Dendritic cell treated with granulocyte-macrophage colony-stimulating factor and Interleukin-4, amounts not matched to agents 40 ng/mL and 50 ng/mL, for 4 days (primary cell): ENCODE measurements at regions not wholly inside any gene's neighbourhood (a gene's known extent, or its start where the extent isn't known, plus 50 kb on each side); places are given as distances from the start of the nearest gene placed in this dataset.

Experiments used
- H3K27ac Mint-ChIP-seq: one replicate; pipeline ENCODE4 v1.8.0; 2022; ENCODE audit warnings: mild to moderate bottlenecking, mixed read lengths
- H3K27me3 Mint-ChIP-seq: one replicate; pipeline ENCODE4 v1.8.0; 2022; ENCODE audit warnings: mild to moderate bottlenecking, mixed read lengths
- H3K36me3 Mint-ChIP-seq: one replicate; pipeline ENCODE4 v1.8.0; 2022; ENCODE audit warnings: low read depth, mixed read lengths
- H3K4me1 Mint-ChIP-seq: one replicate; pipeline ENCODE4 v1.8.0; 2022; ENCODE audit warnings: low read depth, mixed read lengths
- H3K4me3 Mint-ChIP-seq: one replicate; pipeline ENCODE4 v1.8.0; 2022; ENCODE audit warnings: mild to moderate bottlenecking, moderate library complexity, mixed read lengths
- H3K9me3 Mint-ChIP-seq: one replicate; pipeline ENCODE4 v1.8.0; 2022; ENCODE audit warnings: mixed read lengths
- intact Hi-C: fragments of 100-400 bp; cut with micrococcal nuclease; formaldehyde crosslinking; loops from one replicate; pipeline ENCODE4 v1.15.0; 2022

- H3K9me3 Mint-ChIP-seq, result peaks cover 9% of the 10 kb centered on the region
- H3K27me3 Mint-ChIP-seq, result no peaks in the 10 kb centered on the region
- no peak overlapping the region for H3K4me3 Mint-ChIP-seq
- no peaks in the 10 kb centered on the region for H3K36me3 Mint-ChIP-seq
- no peaks in the 10 kb centered on the region for H3K4me1 Mint-ChIP-seq
- H3K27ac Mint-ChIP-seq, result no peak overlapping the region
- intact Hi-C loops, result no loop called here
Observed at GRCh38 chr13:85533911-85534310, 265.3 kb downstream of the SLITRK6 start.

GRCh38 chr13:85529218-85529594, 270.0 kb downstream of the SLITRK6 start:
- no peaks in the 10 kb centered on the region for H3K4me1 Mint-ChIP-seq
- H3K27ac Mint-ChIP-seq, result no peak overlapping the region
- no peaks in the 10 kb centered on the region for H3K9me3 Mint-ChIP-seq
- H3K36me3 Mint-ChIP-seq, result no peaks in the 10 kb centered on the region
- no peaks in the 10 kb centered on the region for H3K27me3 Mint-ChIP-seq
- H3K4me3 Mint-ChIP-seq, result no peak overlapping the region
- intact Hi-C loops, result no loop called here

GRCh38 chr13:85528491-85529217, 270.6 kb downstream of the SLITRK6 start:
- Mint-ChIP-seq H3K4me1 (no peaks in the 10 kb centered on the region), H3K36me3 (no peaks in the 10 kb centered on the region), H3K9me3 (no peaks in the 10 kb centered on the region), H3K4me3 (no peak overlapping the region), H3K27me3 (no peaks in the 10 kb centered on the region), H3K27ac (no peak overlapping the region)
- intact Hi-C loops, result no loop called here

GRCh38 chr13:85527316-85527715, 271.9 kb downstream of the SLITRK6 start:
- Mint-ChIP-seq H3K9me3 (no peaks in the 10 kb centered on the region), H3K4me1 (no peaks in the 10 kb centered on the region), H3K27ac (no peak overlapping the region), H3K27me3 (no peaks in the 10 kb centered on the region), H3K4me3 (no peak overlapping the region), H3K36me3 (no peaks in the 10 kb centered on the region)
- intact Hi-C loops, result no loop called here

GRCh38 chr13:85525411-85525810, 273.8 kb downstream of the SLITRK6 start:
- Mint-ChIP-seq H3K4me3 (no peak overlapping the region), H3K4me1 (no peaks in the 10 kb centered on the region), H3K9me3 (no peaks in the 10 kb centered on the region), H3K27ac (no peak overlapping the region), H3K36me3 (no peaks in the 10 kb centered on the region), H3K27me3 (no peaks in the 10 kb centered on the region)
- intact Hi-C loops, result no loop called here

- no peak overlapping the region for H3K27ac Mint-ChIP-seq
- H3K4me1 Mint-ChIP-seq, result no peaks in the 10 kb centered on the region
- H3K36me3 Mint-ChIP-seq, result no peaks in the 10 kb centered on the region
- peaks cover 11% of the 10 kb centered on the region for H3K9me3 Mint-ChIP-seq
- H3K4me3 Mint-ChIP-seq, result no peak overlapping the region
- no peaks in the 10 kb centered on the region for H3K27me3 Mint-ChIP-seq
- intact Hi-C loops, result no loop called here
Observed at GRCh38 chr13:85521657-85522056, 277.6 kb downstream of the SLITRK6 start.

GRCh38 chr13:85520445-85520844, 278.8 kb downstream of the SLITRK6 start:
- Mint-ChIP-seq H3K9me3 (peaks cover 17% of the 10 kb centered on the region), H3K27ac (no peak overlapping the region), H3K27me3 (no peaks in the 10 kb centered on the region), H3K4me3 (no peak overlapping the region), H3K36me3 (no peaks in the 10 kb centered on the region), H3K4me1 (no peaks in the 10 kb centered on the region)
- intact Hi-C loops, result no loop called here

- H3K4me1 Mint-ChIP-seq, result no peaks in the 10 kb centered on the region
Observed at GRCh38 chr13:85519363-85519762, 279.9 kb downstream of the SLITRK6 start.

GRCh38 chr13:85512421-85512820, 286.8 kb downstream of the SLITRK6 start:
- Mint-ChIP-seq H3K27ac (no peak overlapping the region), H3K36me3 (no peaks in the 10 kb centered on the region), H3K27me3 (no peaks in the 10 kb centered on the region), H3K4me3 (no peak overlapping the region), H3K4me1 (no peaks in the 10 kb centered on the region), H3K9me3 (peaks cover 16% of the 10 kb centered on the region)
- intact Hi-C loops, result no loop called here

More at GRCh38 chr13:85519363-85519762, 279.9 kb downstream of the SLITRK6 start:
- Mint-ChIP-seq H3K27me3 (no peaks in the 10 kb centered on the region), H3K36me3 (no peaks in the 10 kb centered on the region), H3K9me3 (peaks cover 19% of the 10 kb centered on the region), H3K27ac (no peak overlapping the region), H3K4me3 (no peak overlapping the region)
- intact Hi-C loops, result no loop called here

- intact Hi-C loops, result no loop called here
- H3K4me3 Mint-ChIP-seq, result no peak overlapping the region
- H3K4me1 Mint-ChIP-seq, result no peaks in the 10 kb centered on the region
- no peaks in the 10 kb centered on the region for H3K27me3 Mint-ChIP-seq
- H3K27ac Mint-ChIP-seq, result no peak overlapping the region
- no peaks in the 10 kb centered on the region for H3K36me3 Mint-ChIP-seq
- peaks cover 9% of the 10 kb centered on the region for H3K9me3 Mint-ChIP-seq
Observed at GRCh38 chr13:85509512-85509911, 289.7 kb downstream of the SLITRK6 start.

- Mint-ChIP-seq H3K36me3 (no peaks in the 10 kb centered on the region), H3K4me1 (no peaks in the 10 kb centered on the region), H3K4me3 (no peak overlapping the region), H3K9me3 (peaks cover 9% of the 10 kb centered on the region), H3K27me3 (no peaks in the 10 kb centered on the region), H3K27ac (no peak overlapping the region)
- intact Hi-C loops, result no loop called here
Observed at GRCh38 chr13:85508683-85509329, 290.4 kb downstream of the SLITRK6 start.

GRCh38 chr13:85503797-85504196, 295.4 kb downstream of the SLITRK6 start:
- H3K9me3 Mint-ChIP-seq, result peaks cover 9% of the 10 kb centered on the region
- H3K4me3 Mint-ChIP-seq, result no peak overlapping the region
- intact Hi-C loops, result no loop called here
- H3K4me1 Mint-ChIP-seq, result no peaks in the 10 kb centered on the region
- no peaks in the 10 kb centered on the region for H3K36me3 Mint-ChIP-seq
- no peak overlapping the region for H3K27ac Mint-ChIP-seq
- H3K27me3 Mint-ChIP-seq, result no peaks in the 10 kb centered on the region

- Mint-ChIP-seq H3K27me3 (no peaks in the 10 kb centered on the region), H3K4me1 (no peaks in the 10 kb centered on the region), H3K4me3 (no peak overlapping the region), H3K27ac (no peak overlapping the region), H3K36me3 (no peaks in the 10 kb centered on the region), H3K9me3 (peaks cover 9% of the 10 kb centered on the region)
- intact Hi-C loops, result no loop called here
Observed at GRCh38 chr13:85501616-85502015, 297.6 kb downstream of the SLITRK6 start.

- no peaks in the 10 kb centered on the region for H3K4me1 Mint-ChIP-seq
- no peaks in the 10 kb centered on the region for H3K36me3 Mint-ChIP-seq
- peaks cover 9% of the 10 kb centered on the region for H3K9me3 Mint-ChIP-seq
- H3K4me3 Mint-ChIP-seq, result no peak overlapping the region
- intact Hi-C loops, result no loop called here
- H3K27me3 Mint-ChIP-seq, result no peaks in the 10 kb centered on the region
- no peak overlapping the region for H3K27ac Mint-ChIP-seq
Observed at GRCh38 chr13:85500696-85501256, 298.4 kb downstream of the SLITRK6 start.
